ENCODE measurements at regions not wholly inside any gene's neighbourhood (a gene's known extent, or its start where the extent isn't known, plus 50 kb on each side); places are given as distances from the start of the nearest gene placed in this dataset.
A peak's percentile ranks its signal among the peaks of the same experiment; 100 is the strongest.

DNA sequence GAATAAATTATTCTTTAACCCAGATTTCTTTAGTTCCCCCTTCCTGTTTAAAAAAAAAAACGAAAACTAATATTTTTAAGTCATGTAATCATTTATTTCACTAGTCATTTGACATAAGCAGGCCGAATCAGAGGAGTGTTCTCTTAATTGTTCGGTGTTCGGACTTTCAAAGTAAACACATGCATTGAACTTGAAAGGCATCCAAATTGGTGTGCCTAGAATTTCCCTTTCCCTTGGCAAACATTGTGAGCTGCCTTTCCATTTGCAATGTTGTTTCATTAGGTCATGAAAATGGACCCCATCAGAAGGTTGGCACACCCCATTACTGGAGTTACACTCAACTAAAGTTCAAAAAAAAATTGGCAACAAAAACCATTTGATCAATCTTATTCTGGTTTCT lies 283.0 kb upstream of the MARCKS start:
- TF ChIP-seq SP1 (IDR thresholded peaks at IDR 0.05) (no peak), RXRA (IDR thresholded peaks at IDR 0.05) (peak in 1 of 2 donors; percentile 9), YY1 (IDR thresholded peaks at IDR 0.05) (no peak), JUND (IDR thresholded peaks at IDR 0.05) (no peak), NR2F2 (IDR thresholded peaks at IDR 0.05) (no peak), EGR1 (IDR thresholded peaks at IDR 0.05; ENCODE audit: low read depth in 2 of 2) (no peak), FOXA1 (IDR thresholded peaks at IDR 0.05) (no peak), GABPA (IDR thresholded peaks at IDR 0.05 in 1 of 2, conservative IDR thresholded peaks at IDR 0.05 in 1 of 2) (no peak), FOXA2 (IDR thresholded peaks at IDR 0.05) (no peak), TAF1 (conservative IDR thresholded peaks at IDR 0.05) (no peak), RAD21 (IDR thresholded peaks at IDR 0.05) (peak in 1 of 2 donors; percentile 8), HNF4G (IDR thresholded peaks at IDR 0.05) (no peak), ATF3 (IDR thresholded peaks at IDR 0.05) (no peak), REST (IDR thresholded peaks at IDR 0.05) (no peak), CTCF (IDR thresholded peaks at IDR 0.05; ENCODE audit: low read depth, low read length, missing input control) (no peak), HNF4A (conservative IDR thresholded peaks at IDR 0.05) (peak in 1 of 2 donors; percentile 23)
- TF ChIP-seq, protein P1, sequence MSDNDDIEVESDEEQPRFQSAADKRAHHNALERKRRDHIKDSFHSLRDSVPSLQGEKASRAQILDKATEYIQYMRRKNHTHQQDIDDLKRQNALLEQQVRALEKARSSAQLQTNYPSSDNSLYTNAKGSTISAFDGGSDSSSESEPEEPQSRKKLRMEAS (IDR thresholded peaks at IDR 0.05), result no peak
- TF ChIP-seq, protein P2, sequence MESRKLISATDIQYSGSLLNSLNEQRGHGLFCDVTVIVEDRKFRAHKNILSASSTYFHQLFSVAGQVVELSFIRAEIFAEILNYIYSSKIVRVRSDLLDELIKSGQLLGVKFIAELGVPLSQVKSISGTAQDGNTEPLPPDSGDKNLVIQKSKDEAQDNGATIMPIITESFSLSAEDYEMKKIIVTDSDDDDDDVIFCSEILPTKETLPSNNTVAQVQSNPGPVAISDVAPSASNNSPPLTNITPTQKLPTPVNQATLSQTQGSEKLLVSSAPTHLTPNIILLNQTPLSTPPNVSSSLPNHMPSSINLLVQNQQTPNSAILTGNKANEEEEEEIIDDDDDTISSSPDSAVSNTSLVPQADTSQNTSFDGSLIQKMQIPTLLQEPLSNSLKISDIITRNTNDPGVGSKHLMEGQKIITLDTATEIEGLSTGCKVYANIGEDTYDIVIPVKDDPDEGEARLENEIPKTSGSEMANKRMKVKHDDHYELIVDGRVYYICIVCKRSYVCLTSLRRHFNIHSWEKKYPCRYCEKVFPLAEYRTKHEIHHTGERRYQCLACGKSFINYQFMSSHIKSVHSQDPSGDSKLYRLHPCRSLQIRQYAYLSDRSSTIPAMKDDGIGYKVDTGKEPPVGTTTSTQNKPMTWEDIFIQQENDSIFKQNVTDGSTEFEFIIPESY (IDR thresholded peaks at IDR 0.05), result no peak
- Histone ChIP-seq H3K27me3 (ENCODE audit: control insufficient read depth in 4 of 4, insufficient read depth in 4 of 4, low read length in 3 of 4) (no peaks in the 10 kb centered on the region), H3K4me3 (ENCODE audit: low read depth in 1 of 3, low read length in 3 of 3) (no peak overlapping the region), H3K9me3 (ENCODE audit: control insufficient read depth in 4 of 4, low read length in 3 of 4) (no peaks in the 10 kb centered on the region), H3K4me1 (ENCODE audit: control insufficient read depth in 4 of 4, insufficient read depth in 4 of 4, low read length in 3 of 4) (no peaks in the 10 kb centered on the region), H3K27ac (ENCODE audit: low read depth in 1 of 2, low read length in 2 of 2) (no peak overlapping the region), H3K9ac (ENCODE audit: low read depth in 1 of 2, low read length in 2 of 2) (no peak overlapping the region), H3K36me3 (ENCODE audit: control insufficient read depth in 4 of 4, insufficient read depth in 3 of 4, low read depth in 1 of 4, low read length in 3 of 4) (no peaks in the 10 kb centered on the region)
- DNase-seq (ENCODE audit: low spot score), result no peak
- WGBS, result 25% methylated on average over 4 of the region's 4 CpGs
